ENCODE measurements at regions not wholly inside any gene's neighbourhood (a gene's known extent, or its start where the extent isn't known, plus 50 kb on each side); places are given as distances from the start of the nearest gene placed in this dataset.

- TF ChIP-seq KLF7 (tag by site-specific recombination; IDR thresholded peaks at IDR 0.05; ENCODE audit: borderline replicate concordance), result no peak
- TF ChIP-seq ZNF157 (tag by site-specific recombination; IDR thresholded peaks at IDR 0.05), result no peak
- no peak for TF ChIP-seq CTCF (tag by site-specific recombination; IDR thresholded peaks at IDR 0.05)
- no peak for TF ChIP-seq HOXA7 (CRISPR knock-in tag; IDR thresholded peaks at IDR 0.05; ENCODE audit: borderline replicate concordance)
Measured at GRCh38 chr3:84184937-84185336, 773.9 kb upstream of the CADM2 start.

All from HEK293 (cell line).